K562 (cell line): ENCODE measurements at regions not wholly inside any gene's neighbourhood (a gene's known extent, or its start where the extent isn't known, plus 50 kb on each side); places are given as distances from the start of the nearest gene placed in this dataset. TPM values are rescaled to one million over a fixed set of nuclear protein-coding genes. Genes with fewer than 3 reads are reported as not detected.

Experiments
- small RNA-seq: library from RNA; depleted of rRNA; stranded (forward); fragments of <200 nt; gene quantifications from one replicate; pipeline ENCODE3, GENCODE V24; 2014

Small RNA genes in the stretch of these regions (small RNA-seq; reads per million reads assigned to genes)
- not detected for gene RF00554
